H9 (cell line): ENCODE measurements at regions not wholly inside any gene's neighbourhood (a gene's known extent, or its start where the extent isn't known, plus 50 kb on each side); places are given as distances from the start of the nearest gene placed in this dataset.

Experiments
- DNase-seq: peaks from one replicate; pipeline ENCODE4 v3.0.0-alpha.2; 2017
- H2AFZ ChIP-seq: one replicate; pipeline ENCODE4 v1.6.1; 2013; ENCODE audit warnings: mild to moderate bottlenecking, low read length, control low read depth, moderate library complexity
- H2AK5ac ChIP-seq: 2 replicates; pipeline ENCODE4 v1.6.1; 2013; ENCODE audit warnings: low read length, control low read depth, mixed read lengths; ENCODE audit not compliant: insufficient read length
- H2BK120ac ChIP-seq: one replicate; pipeline ENCODE4 v1.6.1; 2013; ENCODE audit warnings: low read depth, mild to moderate bottlenecking, low read length, control low read depth, inconsistent platforms; ENCODE audit not compliant: poor library complexity, severe bottlenecking
- H2BK12ac ChIP-seq: 2 replicates; pipeline ENCODE4 v1.6.1; 2013; ENCODE audit warnings: low read length, control low read depth, mixed read lengths, low read depth; ENCODE audit not compliant: insufficient read length
- H2BK15ac ChIP-seq: 2 replicates; pipeline ENCODE4 v1.6.1; 2013; ENCODE audit warnings: low read depth, low read length, control low read depth
- H2BK20ac ChIP-seq: one replicate; pipeline ENCODE4 v1.6.1; 2013; ENCODE audit warnings: low read depth, mild to moderate bottlenecking, low read length, control low read depth, inconsistent platforms; ENCODE audit not compliant: poor library complexity, severe bottlenecking
- H2BK5ac ChIP-seq: 2 replicates; pipeline ENCODE4 v1.6.1; 2013; ENCODE audit warnings: low read length, control low read depth, mixed read lengths; ENCODE audit not compliant: insufficient read length
- H3K14ac ChIP-seq: 2 replicates; pipeline ENCODE4 v1.6.1; 2013; ENCODE audit warnings: low read length, control low read depth; ENCODE audit not compliant: insufficient read depth
- H3K18ac ChIP-seq: 2 replicates; pipeline ENCODE4 v1.6.1; 2013; ENCODE audit warnings: low read depth, mild to moderate bottlenecking, mixed read lengths, low read length, control low read depth; ENCODE audit not compliant: insufficient read length
- H3K23ac ChIP-seq: 2 replicates; pipeline ENCODE4 v1.6.1; 2013; ENCODE audit warnings: low read length, control low read depth, mixed read lengths, low read depth; ENCODE audit not compliant: insufficient read length
- H3K23me2 ChIP-seq: 2 replicates; pipeline ENCODE4 v1.6.1; 2013; ENCODE audit warnings: low read depth, mild to moderate bottlenecking, mixed read lengths, low read length, control low read depth; ENCODE audit not compliant: insufficient read length, poor library complexity, severe bottlenecking
- H3K27ac ChIP-seq: 2 replicates; pipeline ENCODE4 v1.5.1; 2013; ENCODE audit warnings: low read length, control low read depth, mixed read lengths, low read depth; ENCODE audit not compliant: insufficient read length
- H3K27me3 ChIP-seq: 2 replicates; pipeline ENCODE4 v1.6.1; 2013; ENCODE audit warnings: low read length, control low read depth, inconsistent platforms; ENCODE audit not compliant: insufficient read depth
- H3K4ac ChIP-seq: 2 replicates; pipeline ENCODE4 v1.6.1; 2013; ENCODE audit warnings: low read depth, mild to moderate bottlenecking, control low read depth, inconsistent platforms, low read length, moderate library complexity
- H3K4me1 ChIP-seq: 2 replicates; pipeline ENCODE4 v1.6.1; 2013; ENCODE audit warnings: low read length, control low read depth, inconsistent platforms; ENCODE audit not compliant: insufficient read depth
- H3K4me2 ChIP-seq: 2 replicates; pipeline ENCODE4 v1.6.1; 2013; ENCODE audit warnings: low read length, control low read depth, mixed read lengths; ENCODE audit not compliant: insufficient read length, insufficient read depth
- H3K56ac ChIP-seq: 2 replicates; pipeline ENCODE4 v1.6.1; 2013; ENCODE audit warnings: low read depth, mild to moderate bottlenecking, mixed read lengths, low read length, control low read depth; ENCODE audit not compliant: insufficient read length
- H3K79me1 ChIP-seq: 2 replicates; pipeline ENCODE4 v1.6.1; 2013; ENCODE audit warnings: low read depth, mild to moderate bottlenecking, moderate library complexity, low read length, control low read depth, inconsistent platforms; ENCODE audit not compliant: insufficient read depth, poor library complexity, severe bottlenecking
- H3K79me2 ChIP-seq: 2 replicates; pipeline ENCODE4 v1.6.1; 2013; ENCODE audit warnings: low read length, control low read depth, inconsistent platforms; ENCODE audit not compliant: insufficient read depth
- H3K9ac ChIP-seq: 2 replicates; pipeline ENCODE4 v1.6.1; 2013; ENCODE audit warnings: low read length, control low read depth, mixed read lengths; ENCODE audit not compliant: insufficient read length; ENCODE audit errors: extremely low read depth
- H3K9me3 ChIP-seq: one replicate; pipeline ENCODE4 v1.6.1; 2013; ENCODE audit warnings: low read depth, low read length, inconsistent platforms; ENCODE audit not compliant: control insufficient read depth
- H3T11ph ChIP-seq: one replicate; pipeline ENCODE4 v1.6.1; 2013; ENCODE audit warnings: mild to moderate bottlenecking, low read length, control low read depth, inconsistent platforms
- H4K20me1 ChIP-seq: one replicate; pipeline ENCODE4 v1.6.1; 2013; ENCODE audit not compliant: control insufficient read depth, insufficient read length, insufficient read depth
- H4K5ac ChIP-seq: 2 replicates; pipeline ENCODE4 v1.6.1; 2013; ENCODE audit warnings: low read depth, mild to moderate bottlenecking, mixed read lengths, low read length, control low read depth; ENCODE audit not compliant: insufficient read length
- H4K8ac ChIP-seq: replicated peaks from 2 replicates; pipeline ENCODE4 v1.6.1; 2013; ENCODE audit warnings: low read length, control low read depth, mixed read lengths, low read depth; ENCODE audit not compliant: insufficient read length
- H4K91ac ChIP-seq: 2 replicates; pipeline ENCODE4 v1.6.1; 2013; ENCODE audit warnings: low read depth, mild to moderate bottlenecking, moderate library complexity, mixed read lengths, low read length, control low read depth; ENCODE audit not compliant: insufficient read length
- H3K27ac Mint-ChIP-seq, 3 experiments: 2 replicates in 2 of 3; 3 replicates in 1 of 3; pipeline ENCODE4 v1.8.0; 2020 to 2021; ENCODE audit warnings: mixed read lengths in 3 of 3, mild to moderate bottlenecking in 1 of 3, moderate library complexity in 1 of 3
- H3K27me3 Mint-ChIP-seq: 2 replicates; pipeline ENCODE4 v1.8.0; 2021; ENCODE audit warnings: low read depth, mild to moderate bottlenecking, moderate library complexity, mixed read lengths
- H3K36me3 Mint-ChIP-seq, 3 experiments: 2 replicates in 2 of 3; 3 replicates in 1 of 3; pipeline ENCODE4 v1.8.0; 2020 to 2021; ENCODE audit warnings: low read depth in 3 of 3, mixed read lengths in 3 of 3; ENCODE audit not compliant: insufficient read depth in 1 of 3
- H3K4me1 Mint-ChIP-seq, 2 experiments: 2 replicates each; pipeline ENCODE4 v1.8.0; 2020; ENCODE audit warnings: mixed read lengths in 2 of 2
- H3K4me3 Mint-ChIP-seq, 2 experiments: 2 replicates in 1 of 2; 3 replicates in 1 of 2; pipeline ENCODE4 v1.8.0; 2020 to 2021; ENCODE audit warnings: mild to moderate bottlenecking in 2 of 2, mixed read lengths in 2 of 2, moderate library complexity in 1 of 2
- H3K9me3 Mint-ChIP-seq, 2 experiments: 2 replicates in 1 of 2; 3 replicates in 1 of 2; pipeline ENCODE4 v1.8.0; 2020; ENCODE audit warnings: mild to moderate bottlenecking in 2 of 2, mixed read lengths in 2 of 2, moderate library complexity in 1 of 2
- WGBS: extraction: QIAGEN DNeasy Blood & Tissue Kit; methylation state at CpG from one replicate; pipeline ENCODE4 v1.1.7; 2013; ENCODE audit warnings: missing lambda C conversion rate, low lambda C conversion rate, mixed read lengths; ENCODE audit not compliant: insufficient read length; ENCODE audit errors: extremely low coverage; 5-methylcytosine and 5-hydroxymethylcytosine counted together
- TF ChIP-seq, protein P1 (sequence below): fragments of 200-600 bp; sonication (generic); conservative IDR thresholded peaks from 3 replicates; pipeline ENCODE4 v1.8.0; 2021; ENCODE audit warnings: antibody characterized with exemption, mild to moderate bottlenecking

DNA sequence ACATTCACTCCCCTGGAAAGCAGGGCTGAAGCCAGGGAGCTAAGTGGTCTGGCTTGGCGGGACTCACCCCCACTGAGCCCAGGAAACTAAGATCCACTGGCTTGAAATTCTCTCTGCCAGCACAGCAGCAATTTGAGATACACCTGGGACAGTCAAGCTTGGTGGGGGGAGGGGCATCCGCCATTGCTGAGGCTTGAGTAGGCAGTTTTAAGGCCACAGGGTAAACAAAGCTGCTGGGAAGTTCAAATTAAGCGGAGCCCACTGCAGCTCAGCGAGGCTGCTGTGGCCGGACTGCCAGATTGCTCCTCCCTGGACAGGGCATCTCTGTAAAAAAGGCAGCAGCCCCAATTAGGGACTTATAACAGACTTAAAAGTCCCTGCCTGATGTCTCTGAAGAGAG is 108.2 kb upstream of the FAM13C start:
- Histone ChIP-seq H3K9me3 (no peaks in the 10 kb centered on the region), H2BK120ac (no peak overlapping the region), H4K5ac (no peak overlapping the region), H3K23me2 (no peaks in the 10 kb centered on the region), H4K8ac (no peak overlapping the region), H4K91ac (no peak overlapping the region), H2AFZ (no peak overlapping the region), H4K20me1 (no peaks in the 10 kb centered on the region), H2BK12ac (no peak overlapping the region), H2AK5ac (no peak overlapping the region), H3K79me2 (no peaks in the 10 kb centered on the region), H3K27ac (no peak overlapping the region), H3K4me2 (no peak overlapping the region), H3K27me3 (no peaks in the 10 kb centered on the region), H2BK5ac (no peak overlapping the region), H3T11ph (no peak overlapping the region), H3K56ac (no peak overlapping the region), H3K4me1 (no peaks in the 10 kb centered on the region), H3K9ac (no peak overlapping the region), H3K14ac (no peak overlapping the region), H3K79me1 (no peaks in the 10 kb centered on the region), H2BK20ac (no peak overlapping the region), H3K18ac (no peak overlapping the region), H2BK15ac (no peak overlapping the region), H3K4ac (no peak overlapping the region), H3K23ac (no peak overlapping the region)
- peak; percentile 29 for DNase-seq
- Mint-ChIP-seq H3K27me3 (no peaks in the 10 kb centered on the region), H3K27ac (no peak overlapping the region; a peak in 1 of 7 replicates), H3K4me3 (no peak overlapping the region), H3K4me1 (no peaks in the 10 kb centered on the region), H3K36me3 (peaks cover 0 to 18% (median 0%) of the 10 kb centered on the region in 3 experiments; a peak in 1 of 7 replicates), H3K9me3 (peaks cover 6 to 12% of the 10 kb centered on the region in 2 experiments; a peak in 4 of 5 replicates)
- TF ChIP-seq, protein P1, sequence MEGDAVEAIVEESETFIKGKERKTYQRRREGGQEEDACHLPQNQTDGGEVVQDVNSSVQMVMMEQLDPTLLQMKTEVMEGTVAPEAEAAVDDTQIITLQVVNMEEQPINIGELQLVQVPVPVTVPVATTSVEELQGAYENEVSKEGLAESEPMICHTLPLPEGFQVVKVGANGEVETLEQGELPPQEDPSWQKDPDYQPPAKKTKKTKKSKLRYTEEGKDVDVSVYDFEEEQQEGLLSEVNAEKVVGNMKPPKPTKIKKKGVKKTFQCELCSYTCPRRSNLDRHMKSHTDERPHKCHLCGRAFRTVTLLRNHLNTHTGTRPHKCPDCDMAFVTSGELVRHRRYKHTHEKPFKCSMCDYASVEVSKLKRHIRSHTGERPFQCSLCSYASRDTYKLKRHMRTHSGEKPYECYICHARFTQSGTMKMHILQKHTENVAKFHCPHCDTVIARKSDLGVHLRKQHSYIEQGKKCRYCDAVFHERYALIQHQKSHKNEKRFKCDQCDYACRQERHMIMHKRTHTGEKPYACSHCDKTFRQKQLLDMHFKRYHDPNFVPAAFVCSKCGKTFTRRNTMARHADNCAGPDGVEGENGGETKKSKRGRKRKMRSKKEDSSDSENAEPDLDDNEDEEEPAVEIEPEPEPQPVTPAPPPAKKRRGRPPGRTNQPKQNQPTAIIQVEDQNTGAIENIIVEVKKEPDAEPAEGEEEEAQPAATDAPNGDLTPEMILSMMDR: no peak
- WGBS: no CpG with 5 or more reads among the region's 5 CpGs
